NAMALWA (cell line): ENCODE measurements at regions not wholly inside any gene's neighbourhood (a gene's known extent, or its start where the extent isn't known, plus 50 kb on each side); places are given as distances from the start of the nearest gene placed in this dataset.

Experiments used
- DNase-seq: peaks from one replicate; pipeline ENCODE4 v3.0.0-alpha.2; 2015; ENCODE audit warnings: low spot score

- no peak for DNase-seq
Observed at GRCh38 chr5:2131196-2131595, 248.5 kb upstream of the IRX4 start.

DNA sequence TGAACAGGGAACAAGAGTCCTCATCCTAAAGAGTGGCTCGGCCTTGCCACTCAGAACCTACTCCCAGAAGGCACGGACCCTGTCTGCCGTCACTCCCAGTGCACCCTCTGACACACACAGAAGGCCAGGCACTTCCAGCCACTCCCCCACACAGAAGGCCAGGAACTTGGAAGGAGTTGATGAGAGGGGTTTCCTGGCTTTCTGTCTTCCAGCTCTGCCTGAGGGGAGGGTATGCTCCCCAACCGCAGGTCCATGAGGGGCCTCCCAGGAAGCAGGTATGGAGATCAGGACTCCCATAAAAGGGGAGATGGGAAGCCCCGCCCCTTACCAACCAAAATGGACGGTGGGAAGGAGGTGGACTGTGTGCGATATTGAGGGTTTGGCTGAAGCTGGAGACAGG is 247.6 kb upstream of the IRX4 start:
- no peak for DNase-seq

DNA sequence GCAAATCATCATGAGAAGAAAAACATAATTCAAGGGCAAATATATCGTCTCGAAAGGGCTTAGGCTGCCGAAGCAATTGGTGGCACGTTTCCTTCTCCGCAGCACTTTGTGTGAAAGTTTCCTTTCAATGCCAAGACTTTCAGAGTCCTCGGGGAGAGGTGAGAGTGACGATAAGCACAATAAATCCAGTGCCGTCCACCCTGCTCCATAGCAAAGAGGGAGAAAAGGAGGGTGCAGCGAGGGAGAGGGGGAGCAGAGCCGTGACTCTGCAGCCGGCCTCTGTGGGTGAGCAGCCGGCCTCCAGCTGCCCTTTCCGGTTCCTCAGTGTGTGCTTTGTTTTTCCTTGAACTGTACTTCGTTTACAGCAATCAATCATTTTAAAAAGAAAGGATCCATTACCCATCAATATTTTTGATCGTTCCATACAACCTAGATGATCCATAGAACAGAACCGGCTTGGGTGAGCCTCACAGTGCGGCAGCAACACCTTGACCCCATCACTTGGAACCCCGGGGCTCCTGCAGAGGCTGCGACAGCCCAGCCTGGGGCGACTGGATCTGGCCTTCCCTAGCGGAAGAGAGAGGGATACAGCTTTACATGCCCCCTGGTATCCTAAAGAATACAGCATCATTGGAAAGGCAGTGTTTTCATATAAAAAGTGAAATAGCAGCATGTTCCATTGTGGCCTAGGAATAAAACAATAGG is 247.0 kb upstream of the IRX4 start:
- no peak for DNase-seq

GRCh38 chr5:2128686-2129355 is 246.1 kb upstream of the IRX4 start:
- no peak for DNase-seq

- no peak for DNase-seq
Observed at GRCh38 chr5:2126512-2126911, 243.8 kb upstream of the IRX4 start.

- no peak for DNase-seq
Observed at GRCh38 chr5:2125901-2126265, 243.2 kb upstream of the IRX4 start.

DNA sequence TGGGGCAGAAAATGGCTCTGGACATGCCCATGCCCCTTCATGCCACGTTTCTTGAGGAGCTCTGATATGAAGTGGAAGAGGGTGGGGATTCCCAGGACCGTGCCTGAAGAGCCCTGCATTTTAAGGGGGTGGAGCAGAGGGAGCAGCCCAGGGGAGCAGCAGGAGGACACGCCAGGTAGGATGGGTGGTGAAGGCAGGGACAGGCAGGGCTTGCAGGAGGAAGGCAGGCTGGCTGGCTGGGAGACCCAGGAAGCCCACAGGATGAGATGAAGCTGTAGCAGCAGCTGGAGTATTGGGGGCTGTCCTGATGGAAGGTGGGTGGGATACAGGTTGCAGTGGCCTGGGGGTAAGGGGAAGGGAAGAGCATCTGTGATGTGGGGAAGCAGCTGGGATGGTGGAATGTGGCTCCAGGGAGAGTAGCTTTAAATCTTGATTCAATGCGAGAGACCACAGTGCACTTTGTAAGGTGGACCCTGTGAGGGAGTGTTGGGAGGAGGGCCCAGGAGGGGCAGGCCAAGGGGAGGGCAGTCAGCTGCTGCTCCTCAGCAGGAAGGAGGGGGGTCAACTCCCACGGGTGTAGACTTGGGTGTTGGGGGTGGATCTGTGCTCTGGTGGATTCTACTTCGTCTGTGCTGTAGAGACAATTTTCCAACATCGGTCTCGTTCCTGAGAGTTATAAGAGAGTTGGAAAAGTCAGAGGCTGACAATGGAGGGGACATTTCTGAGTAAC is 242.6 kb upstream of the IRX4 start:
- no peak for DNase-seq

- no peak for DNase-seq
Observed at GRCh38 chr5:2124434-2125170, 241.9 kb upstream of the IRX4 start.

GRCh38 chr5:2123874-2124273 is 241.1 kb upstream of the IRX4 start:
- no peak for DNase-seq

DNA sequence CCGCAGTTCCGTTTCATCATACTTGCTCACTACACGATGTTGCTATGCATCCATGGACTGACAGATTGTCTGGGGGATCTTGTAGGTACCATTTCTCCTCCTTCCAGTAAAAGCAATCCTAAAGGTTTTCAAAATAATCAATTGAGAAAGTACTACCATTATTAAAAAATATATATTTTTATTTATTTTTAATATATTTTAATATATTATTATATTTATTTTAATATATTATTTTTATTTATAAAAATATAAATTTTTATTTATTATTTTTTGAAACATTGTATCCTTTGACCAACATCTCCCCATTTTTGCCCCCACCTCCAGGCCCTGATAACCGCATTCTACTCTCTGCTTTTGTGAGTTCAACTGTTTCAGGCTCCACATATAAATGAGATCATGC is 237.6 kb upstream of the IRX4 start:
- no peak for DNase-seq

GRCh38 chr5:2119573-2119972 is 236.8 kb upstream of the IRX4 start:
- no peak for DNase-seq

GRCh38 chr5:2113348-2114131 is 230.8 kb upstream of the IRX4 start:
- no peak for DNase-seq

DNA sequence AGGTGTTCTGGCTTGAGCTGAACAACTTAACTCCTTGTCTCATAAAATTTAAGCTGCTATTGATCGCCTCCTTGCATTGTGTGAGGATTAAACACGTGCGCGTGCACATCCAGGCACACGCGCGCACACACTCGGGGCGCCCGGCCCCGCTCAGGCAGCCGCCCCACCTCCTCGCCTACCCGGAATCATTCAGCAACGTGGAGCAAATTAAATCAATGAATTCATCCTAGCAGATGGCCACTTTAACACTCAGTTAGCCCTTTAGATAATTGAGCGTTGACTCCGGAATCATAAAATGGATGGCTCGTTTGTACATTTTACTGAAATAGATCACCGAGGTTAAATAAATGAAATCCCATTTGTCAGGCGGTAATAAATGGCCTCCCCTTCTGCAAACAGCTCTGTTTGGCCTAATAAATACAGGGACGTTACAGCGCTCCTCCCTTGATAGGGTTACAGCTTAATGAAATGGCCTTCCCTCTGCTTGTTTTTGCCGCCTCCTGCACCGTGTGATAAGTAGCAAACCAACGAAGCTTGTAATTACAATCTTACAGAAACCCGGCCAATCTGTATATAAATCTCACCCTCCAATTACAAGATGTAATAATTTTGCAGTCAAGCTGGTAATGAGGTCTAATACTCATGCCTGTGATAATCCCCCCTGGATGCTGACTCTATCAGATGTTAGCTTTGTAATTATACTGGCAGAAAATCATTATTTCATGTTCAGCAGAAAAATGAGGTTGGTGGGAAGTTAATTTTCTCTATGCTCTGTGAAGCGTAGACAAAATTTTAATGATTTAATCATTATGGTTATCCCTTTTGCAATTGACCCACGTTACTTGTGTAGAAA is 229.7 kb upstream of the IRX4 start:
- no peak for DNase-seq

DNA sequence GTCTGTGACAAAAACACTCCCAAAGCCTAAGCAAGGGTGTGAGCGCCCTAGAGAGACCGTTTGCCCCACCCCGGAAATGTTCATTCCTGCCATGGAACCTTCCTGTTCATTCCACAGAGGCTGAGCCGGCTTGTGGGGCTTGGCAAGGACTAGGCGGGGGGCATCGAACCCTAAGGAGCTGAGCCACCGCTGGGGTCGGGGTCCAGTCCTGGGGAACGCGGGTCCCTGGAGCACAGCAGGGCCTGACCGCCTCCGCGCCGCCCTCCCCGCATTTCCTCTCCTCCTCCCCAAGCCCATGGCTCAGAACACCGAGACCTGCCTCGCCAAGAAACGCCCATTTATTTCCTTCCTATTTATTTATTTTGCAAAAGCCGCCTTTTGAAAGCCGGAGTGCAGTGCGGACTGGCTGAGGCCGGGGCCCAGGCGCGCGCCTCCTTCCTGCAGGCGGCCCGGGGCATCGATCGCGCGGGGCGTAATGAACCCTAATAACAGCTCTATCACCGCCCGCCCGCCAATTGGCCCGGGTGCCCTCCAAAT is 228.9 kb upstream of the IRX4 start:
- no peak for DNase-seq

GRCh38 chr5:2110934-2111462 is 228.3 kb upstream of the IRX4 start:
- DNase-seq, result no peak

- DNase-seq, result peak; percentile 38
Observed at GRCh38 chr5:2110137-2110933, 227.6 kb upstream of the IRX4 start.

DNA sequence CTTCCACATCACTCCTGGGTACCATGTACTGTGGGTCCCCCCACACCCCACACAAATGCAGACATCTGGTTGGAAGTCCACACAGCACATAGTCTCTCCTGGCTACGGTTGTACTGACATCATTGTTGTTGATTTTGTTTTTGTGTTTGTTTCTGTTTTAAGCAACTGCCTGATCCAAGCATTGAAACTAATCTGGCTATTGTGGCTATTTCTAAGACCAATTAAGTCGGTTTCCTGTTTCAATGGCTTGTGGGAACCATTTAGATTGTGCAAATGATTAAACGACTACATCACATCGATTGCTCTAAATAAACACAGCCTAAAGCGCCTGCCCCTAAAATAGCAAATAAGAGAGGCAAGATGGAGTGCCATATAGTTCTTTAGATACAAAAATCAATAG is 226.8 kb upstream of the IRX4 start:
- DNase-seq, result no peak

DNA sequence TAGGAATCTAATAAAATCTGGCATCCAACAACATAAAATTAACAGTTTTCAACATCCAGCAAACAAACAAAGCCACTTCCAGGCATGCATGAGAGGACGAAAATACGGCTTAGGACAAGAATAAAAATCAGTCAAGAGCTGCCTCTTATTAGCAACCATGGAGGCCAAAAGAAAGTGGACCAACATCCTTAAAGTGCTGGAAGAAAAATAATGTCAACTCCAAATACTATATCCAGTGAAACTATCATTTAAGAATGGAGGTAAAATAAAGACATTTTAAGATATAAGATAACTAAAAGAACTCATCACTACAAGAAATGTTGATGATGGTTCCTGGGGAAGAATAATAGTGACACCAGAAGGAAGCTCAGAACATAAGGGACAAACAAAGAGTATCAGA is 224.0 kb upstream of the IRX4 start:
- DNase-seq, result no peak

GRCh38 chr5:2105141-2105540 is 222.4 kb upstream of the IRX4 start:
- DNase-seq, result no peak

DNA sequence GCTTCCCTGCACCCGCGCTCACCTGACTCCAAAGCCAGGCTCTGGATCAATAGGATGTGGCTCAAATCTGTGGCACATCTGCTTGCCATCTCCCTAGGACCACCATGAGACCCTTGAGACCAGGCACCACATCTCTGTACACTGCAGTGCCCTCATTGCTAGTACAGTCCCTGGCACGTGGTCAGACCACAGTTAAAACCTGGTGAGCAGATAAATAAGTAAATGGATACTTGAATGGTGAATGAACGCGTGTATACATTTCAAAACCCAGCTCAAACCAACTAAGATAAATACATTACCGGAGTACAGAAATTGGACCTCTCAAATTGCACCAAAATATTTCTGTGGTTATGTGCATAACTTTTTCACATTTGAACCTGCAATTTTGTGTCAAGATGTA is 221.2 kb upstream of the IRX4 start:
- DNase-seq, result no peak
